IPS DF 19.7 (cell line): ENCODE measurements at regions not wholly inside any gene's neighbourhood (a gene's known extent, or its start where the extent isn't known, plus 50 kb on each side); places are given as distances from the start of the nearest gene placed in this dataset.

Experiments used
- DNase-seq: peaks from one replicate; pipeline ENCODE4 v3.0.0-alpha.2; 2013; ENCODE audit warnings: low read depth, low spot score

GRCh38 chr11:115778928-115779650 lies 274.9 kb upstream of the CADM1 start:
- DNase-seq = no peak

- no peak for DNase-seq
Measured at GRCh38 chr11:115776916-115777315, 272.7 kb upstream of the CADM1 start.

GRCh38 chr11:115775846-115776245 lies 271.6 kb upstream of the CADM1 start:
- no peak for DNase-seq

- DNase-seq = no peak
Measured at GRCh38 chr11:115774756-115775155, 270.5 kb upstream of the CADM1 start.

DNA sequence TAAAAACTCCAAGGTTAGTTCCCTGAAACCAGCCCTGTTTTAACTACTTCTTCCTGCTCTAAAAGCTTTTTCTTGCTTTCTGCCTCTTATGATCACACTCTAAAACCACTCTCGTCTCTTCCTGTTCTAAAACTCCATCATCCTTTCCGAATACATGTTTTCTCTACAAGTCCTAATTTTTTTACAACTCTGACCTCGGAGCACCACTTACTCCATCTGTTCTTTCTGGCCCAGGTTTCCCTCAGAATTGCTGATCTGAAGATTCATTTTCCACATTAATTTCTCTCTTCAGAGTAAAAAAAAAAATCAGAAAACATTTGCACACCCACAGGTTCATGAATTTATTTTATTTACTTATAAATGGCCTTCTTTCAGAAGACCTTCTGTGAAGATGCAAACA lies 265.7 kb upstream of the CADM1 start:
- no peak for DNase-seq

DNA sequence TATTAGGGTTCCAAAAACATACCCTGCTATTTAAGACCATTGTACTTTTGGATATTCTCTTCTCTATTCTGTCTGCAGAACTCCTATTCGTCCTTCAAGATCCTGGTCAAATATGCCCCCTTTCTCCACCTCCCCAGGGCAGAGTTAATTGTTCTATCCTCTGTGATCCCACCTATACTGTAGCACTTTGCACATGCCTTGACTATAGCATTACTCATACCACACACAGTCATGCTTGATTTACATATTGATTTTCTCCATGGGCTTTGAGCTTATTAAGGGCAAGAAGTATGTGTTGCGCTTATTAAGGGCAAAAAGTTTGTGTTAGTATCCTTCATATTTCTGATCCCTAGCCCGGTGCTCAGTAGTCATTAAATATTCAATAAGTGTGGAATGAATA lies 263.7 kb upstream of the CADM1 start:
- DNase-seq = no peak

GRCh38 chr11:115767047-115767802 lies 263.0 kb upstream of the CADM1 start:
- no peak for DNase-seq

DNA sequence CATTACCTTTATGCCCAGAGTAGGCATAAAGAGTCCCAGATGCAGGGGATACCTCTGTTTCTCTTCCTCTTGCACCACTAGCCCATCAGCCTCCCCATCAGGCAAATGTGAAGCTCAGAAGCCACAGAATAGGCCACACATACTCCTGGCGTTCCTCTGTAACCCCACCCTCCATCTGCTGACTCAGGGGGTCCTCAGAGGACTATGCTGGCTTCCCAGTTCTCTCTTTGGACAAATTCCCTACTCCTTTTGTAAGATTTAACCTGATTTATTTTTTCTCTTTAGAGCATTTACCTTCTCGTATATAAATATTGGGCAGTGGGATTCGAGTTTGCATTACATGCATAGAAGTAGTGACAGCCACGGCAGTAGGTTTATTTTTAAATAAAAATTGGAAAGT lies 262.3 kb upstream of the CADM1 start:
- DNase-seq = no peak

DNA sequence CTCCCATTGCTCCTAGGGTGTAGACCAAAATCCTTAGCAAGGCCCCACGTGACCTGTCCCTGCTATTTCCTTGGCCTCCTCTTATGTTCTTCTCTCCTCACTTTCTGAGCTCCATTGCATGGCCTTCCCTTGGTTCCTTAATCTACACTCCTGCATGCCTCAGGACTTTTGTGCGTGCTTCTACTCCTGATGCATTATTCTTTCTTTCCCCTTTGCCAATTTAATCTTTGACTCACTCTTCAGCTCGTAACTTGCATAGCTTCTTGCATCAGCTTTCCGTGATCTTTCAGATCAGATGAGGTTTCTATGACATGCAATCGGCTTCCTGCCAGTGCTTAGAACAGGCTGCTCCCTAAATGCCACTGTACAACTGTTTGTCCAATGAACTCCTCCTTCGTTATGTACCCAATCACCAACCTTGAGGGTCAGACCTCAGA lies 261.6 kb upstream of the CADM1 start:
- no peak for DNase-seq

GRCh38 chr11:115764176-115764575 lies 260.0 kb upstream of the CADM1 start:
- no peak for DNase-seq

- no peak for DNase-seq
Measured at GRCh38 chr11:115761817-115762216, 257.6 kb upstream of the CADM1 start.

DNA sequence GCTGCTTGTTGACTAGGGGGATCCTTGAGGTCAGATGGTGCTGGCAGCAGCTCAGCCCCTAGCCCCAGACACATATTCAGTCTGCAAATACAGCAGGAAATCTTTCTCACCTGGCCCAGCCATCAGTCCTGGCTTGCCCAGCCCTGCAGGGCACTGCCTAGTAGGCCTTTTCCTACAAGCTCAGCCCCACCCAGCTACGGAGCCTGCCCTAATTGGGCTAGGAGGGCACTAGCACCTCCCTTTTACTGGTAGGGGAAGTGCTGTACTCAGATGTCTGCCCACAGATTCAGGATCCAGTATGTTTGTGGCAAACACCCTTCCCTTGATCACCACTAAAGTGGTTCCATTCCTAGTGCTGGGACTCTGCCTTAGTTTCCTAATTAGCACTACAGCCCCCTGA lies 257.1 kb upstream of the CADM1 start:
- DNase-seq = no peak

GRCh38 chr11:115760461-115761320 lies 256.5 kb upstream of the CADM1 start:
- DNase-seq = no peak

DNA sequence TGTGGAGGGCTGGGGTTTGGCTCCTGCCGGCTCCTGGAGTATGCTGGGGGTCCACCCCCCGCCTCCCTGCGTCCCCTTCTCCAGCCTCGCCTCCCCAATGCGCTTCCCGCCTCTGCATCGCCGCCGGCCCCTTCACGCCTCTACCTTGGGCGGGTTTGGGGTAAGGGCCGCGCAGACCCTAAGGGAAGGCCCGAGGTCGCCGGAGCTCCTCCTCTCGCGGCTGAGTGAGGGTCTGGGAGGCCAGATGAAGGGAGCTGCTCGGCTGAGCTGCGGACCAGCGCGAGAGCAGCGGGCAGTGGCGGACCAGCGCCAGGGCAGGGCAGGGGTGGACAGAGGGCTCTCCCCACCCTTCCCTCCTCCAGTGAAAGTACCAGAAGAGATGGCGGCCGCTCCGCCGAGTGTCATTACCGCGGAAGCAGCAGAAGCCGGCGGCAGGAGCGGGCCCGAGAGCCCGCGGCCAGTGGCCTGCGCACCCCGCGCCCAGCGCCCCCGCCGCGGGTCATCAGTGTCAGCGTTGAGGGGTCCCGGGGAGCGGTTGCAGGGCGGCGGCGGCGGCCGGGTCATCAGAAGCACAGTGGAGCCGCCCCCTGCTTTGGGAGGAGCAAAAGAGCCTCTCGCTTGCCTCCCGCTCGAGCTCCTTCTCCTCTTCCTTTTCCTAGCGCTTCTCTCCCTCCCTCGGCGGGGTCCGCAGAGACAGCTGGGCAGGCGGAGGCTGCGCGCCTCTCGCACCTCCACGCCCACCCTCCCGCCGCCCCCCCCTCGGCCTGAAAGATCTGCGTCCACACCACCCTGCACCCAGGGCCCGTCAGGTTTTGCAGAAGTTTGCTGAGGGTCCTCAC lies 255.6 kb upstream of the CADM1 start:
- DNase-seq = no peak

DNA sequence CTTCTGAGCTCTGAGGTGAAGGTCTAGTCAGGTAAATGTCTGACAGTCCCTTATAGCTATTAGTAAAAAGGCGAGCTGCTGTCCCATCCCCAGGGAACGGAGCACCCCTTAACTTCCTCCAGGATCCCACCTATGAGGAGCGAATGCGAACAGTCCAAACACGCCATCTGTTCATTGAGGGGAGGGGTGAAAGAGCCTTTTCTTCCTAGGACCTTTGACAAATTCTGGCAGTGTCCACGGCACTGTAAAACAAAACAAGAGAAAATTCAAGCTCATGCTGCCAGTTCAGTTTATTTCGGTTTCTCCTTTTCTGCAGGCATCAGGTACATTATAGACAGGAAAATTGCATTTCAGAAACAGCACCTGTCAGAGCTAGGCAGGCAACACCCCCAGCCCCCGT lies 253.8 kb upstream of the CADM1 start:
- DNase-seq = no peak

DNA sequence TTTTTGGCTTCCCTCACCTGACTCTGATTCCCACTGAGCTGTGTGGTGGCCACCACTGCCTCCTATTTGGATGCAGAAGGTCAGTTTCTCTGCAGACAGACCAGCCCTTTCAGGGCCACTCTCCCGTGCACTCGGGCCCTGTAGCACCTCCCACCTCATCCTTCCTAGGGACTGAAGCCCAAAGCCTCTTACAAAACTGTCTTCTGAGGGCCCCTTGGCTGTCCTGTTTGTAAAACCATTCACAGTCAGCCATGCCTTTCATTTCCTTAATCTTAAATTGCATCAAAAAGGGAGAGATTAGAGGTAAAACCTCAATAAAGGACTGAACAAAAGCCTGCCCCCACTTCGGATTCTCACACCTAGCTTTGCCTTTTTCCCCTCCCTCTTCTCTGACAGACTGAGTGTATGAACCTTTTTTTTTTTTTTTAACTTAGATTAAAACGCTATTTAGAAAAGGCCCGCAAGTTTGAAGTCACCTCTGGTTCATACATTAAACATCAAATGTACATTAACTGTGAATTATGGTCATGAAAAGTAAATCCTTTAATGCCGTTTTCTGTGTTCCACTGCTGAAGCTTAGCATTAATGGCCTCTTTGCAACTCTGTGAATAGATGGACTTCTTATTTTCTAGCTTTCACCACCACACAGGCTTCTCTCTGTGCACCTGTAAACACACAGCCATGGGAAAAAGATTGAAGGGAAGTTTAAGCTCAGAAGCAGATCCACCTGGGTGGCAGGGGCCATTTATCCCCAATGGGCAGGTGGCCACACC lies 247.2 kb upstream of the CADM1 start:
- no peak for DNase-seq

GRCh38 chr11:115745610-115746512 lies 241.6 kb upstream of the CADM1 start:
- DNase-seq = no peak

DNA sequence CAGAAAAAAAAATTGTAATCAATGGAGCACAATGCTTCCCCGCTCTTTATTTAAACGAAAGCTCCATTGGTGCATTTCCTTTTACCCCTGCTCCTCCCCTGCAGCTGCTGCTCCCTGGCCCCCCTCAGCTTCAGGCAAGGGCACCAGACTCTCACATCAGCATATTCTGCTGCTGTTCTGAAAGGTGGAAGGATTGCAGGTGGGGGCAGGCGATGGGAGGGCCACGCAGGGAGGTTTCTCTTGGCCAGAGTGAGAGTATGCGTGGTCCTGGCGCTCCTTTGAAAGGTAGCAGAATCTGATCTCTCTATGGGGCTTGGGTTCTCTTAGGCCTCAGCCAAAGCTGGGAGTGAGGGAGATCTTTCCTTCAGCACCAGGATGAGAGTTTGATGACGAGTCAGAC lies 240.9 kb upstream of the CADM1 start:
- no peak for DNase-seq

- DNase-seq = no peak
Measured at GRCh38 chr11:115743719-115744118, 239.5 kb upstream of the CADM1 start.
